ENCODE measurements at regions not wholly inside any gene's neighbourhood (a gene's known extent, or its start where the extent isn't known, plus 50 kb on each side); places are given as distances from the start of the nearest gene placed in this dataset.

GRCh38 chr1:55926906-55927471, 652.4 kb downstream of the PLPP3 start:
- no peak for ATAC-seq (ENCODE audit: low read depth)
- Histone ChIP-seq H3K27me3 (ENCODE audit: insufficient read depth, poor library complexity, severe bottlenecking) (no peaks in the 10 kb centered on the region), H3K36me3 (ENCODE audit: low read depth) (no peaks in the 10 kb centered on the region), H3K4me3 (ENCODE audit: severe bottlenecking) (no peak overlapping the region), H3K9me3 (ENCODE audit: severe bottlenecking) (no peaks in the 10 kb centered on the region), H3K4me1 (ENCODE audit: insufficient read depth, poor library complexity, severe bottlenecking) (peaks cover 6% of the 10 kb centered on the region), H3K27ac (ENCODE audit: poor library complexity, severe bottlenecking) (no peak overlapping the region)
- DNase-seq (ENCODE audit: low spot score): no peak
- no peak for TF ChIP-seq CTCF (IDR thresholded peaks at IDR 0.05; ENCODE audit: poor library complexity, severe bottlenecking)

GRCh38 chr1:55916907-55917306, 662.5 kb downstream of the PLPP3 start:
- ATAC-seq (ENCODE audit: low read depth): no peak
- no peak for TF ChIP-seq CTCF (IDR thresholded peaks at IDR 0.05; ENCODE audit: poor library complexity, severe bottlenecking)
- H3K27me3 ChIP-seq (ENCODE audit: insufficient read depth, poor library complexity, severe bottlenecking): no peaks in the 10 kb centered on the region
- H3K4me3 ChIP-seq (ENCODE audit: severe bottlenecking): no peak overlapping the region
- no peaks in the 10 kb centered on the region for H3K4me1 ChIP-seq (ENCODE audit: insufficient read depth, poor library complexity, severe bottlenecking)
- DNase-seq (ENCODE audit: low spot score): no peak
- H3K9me3 ChIP-seq (ENCODE audit: severe bottlenecking): no peaks in the 10 kb centered on the region
- H3K36me3 ChIP-seq (ENCODE audit: low read depth): no peaks in the 10 kb centered on the region
- no peak overlapping the region for H3K27ac ChIP-seq (ENCODE audit: poor library complexity, severe bottlenecking)

GRCh38 chr1:55916481-55916880, 662.9 kb downstream of the PLPP3 start:
- H3K36me3 ChIP-seq (ENCODE audit: low read depth): no peaks in the 10 kb centered on the region
- DNase-seq (ENCODE audit: low spot score): no peak
- H3K27me3 ChIP-seq (ENCODE audit: insufficient read depth, poor library complexity, severe bottlenecking): no peaks in the 10 kb centered on the region
- H3K4me1 ChIP-seq (ENCODE audit: insufficient read depth, poor library complexity, severe bottlenecking): no peaks in the 10 kb centered on the region
- no peak overlapping the region for H3K4me3 ChIP-seq (ENCODE audit: severe bottlenecking)
- no peak overlapping the region for H3K27ac ChIP-seq (ENCODE audit: poor library complexity, severe bottlenecking)
- H3K9me3 ChIP-seq (ENCODE audit: severe bottlenecking): no peaks in the 10 kb centered on the region
- no peak for TF ChIP-seq CTCF (IDR thresholded peaks at IDR 0.05; ENCODE audit: poor library complexity, severe bottlenecking)
- ATAC-seq (ENCODE audit: low read depth): no peak

GRCh38 chr1:55913565-55913964, 665.8 kb downstream of the PLPP3 start:
- DNase-seq (ENCODE audit: low spot score) (no peak), ATAC-seq (ENCODE audit: low read depth) (no peak)
- no peak overlapping the region for H3K27ac ChIP-seq (ENCODE audit: poor library complexity, severe bottlenecking)
- no peaks in the 10 kb centered on the region for H3K9me3 ChIP-seq (ENCODE audit: severe bottlenecking)
- no peaks in the 10 kb centered on the region for H3K36me3 ChIP-seq (ENCODE audit: low read depth)
- no peak for TF ChIP-seq CTCF (IDR thresholded peaks at IDR 0.05; ENCODE audit: poor library complexity, severe bottlenecking)
- no peaks in the 10 kb centered on the region for H3K27me3 ChIP-seq (ENCODE audit: insufficient read depth, poor library complexity, severe bottlenecking)
- no peaks in the 10 kb centered on the region for H3K4me1 ChIP-seq (ENCODE audit: insufficient read depth, poor library complexity, severe bottlenecking)
- H3K4me3 ChIP-seq (ENCODE audit: severe bottlenecking): no peak overlapping the region

GRCh38 chr1:55912438-55912837, 666.9 kb downstream of the PLPP3 start:
- ATAC-seq (ENCODE audit: low read depth): no peak
- Histone ChIP-seq H3K27ac (ENCODE audit: poor library complexity, severe bottlenecking) (no peak overlapping the region), H3K4me3 (ENCODE audit: severe bottlenecking) (no peak overlapping the region), H3K27me3 (ENCODE audit: insufficient read depth, poor library complexity, severe bottlenecking) (no peaks in the 10 kb centered on the region), H3K4me1 (ENCODE audit: insufficient read depth, poor library complexity, severe bottlenecking) (no peaks in the 10 kb centered on the region), H3K36me3 (ENCODE audit: low read depth) (no peaks in the 10 kb centered on the region), H3K9me3 (ENCODE audit: severe bottlenecking) (no peaks in the 10 kb centered on the region)
- peak; percentile 30 for DNase-seq (ENCODE audit: low spot score)
- TF ChIP-seq CTCF (IDR thresholded peaks at IDR 0.05; ENCODE audit: poor library complexity, severe bottlenecking): no peak

Measured in RWPE2 (cell line).